GM18505 (cell line): ENCODE measurements at regions not wholly inside any gene's neighbourhood (a gene's known extent, or its start where the extent isn't known, plus 50 kb on each side); places are given as distances from the start of the nearest gene placed in this dataset.
"Not testable (repeated sequence)": the region's sequence is repeated elsewhere in the genome, so short reads cannot be mapped to it uniquely, and the experiment has no call there.

Experiments used
- ATAC-seq: cut with Tn5 transposase; IDR thresholded peaks from one replicate; pipeline ENCODE4 v1.9.1; 2021; ENCODE audit not compliant: unreplicated experiment
- POLR2A ChIP-seq: IDR thresholded peaks from 4 replicates; pipeline ENCODE4 v1.6.1; 2011; ENCODE audit warnings: borderline replicate concordance; ENCODE audit not compliant: insufficient read depth, insufficient read length; ENCODE audit errors: extremely low read depth

DNA sequence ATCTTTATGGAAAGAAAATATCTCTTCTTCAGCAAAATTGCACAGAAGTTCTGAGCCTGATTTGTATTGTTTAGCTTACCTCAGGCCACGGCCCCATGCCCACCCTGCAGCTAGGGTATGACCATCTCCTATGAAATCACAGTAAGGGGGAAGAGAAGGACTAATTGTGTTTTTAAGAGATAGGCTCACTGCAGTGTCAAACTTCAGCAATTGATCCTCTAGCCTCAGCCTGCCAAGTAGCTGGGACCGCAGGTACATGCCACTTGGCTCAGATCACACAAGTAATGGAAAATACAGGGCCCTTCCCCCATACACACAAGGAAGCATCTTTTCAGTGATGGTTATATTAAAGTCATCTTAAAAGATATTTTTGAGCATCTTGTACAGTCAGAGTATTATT lies 60.0 kb downstream of the DMAC1 start:
- TF ChIP-seq POLR2A, result no peak
- ATAC-seq, result no peak

DNA sequence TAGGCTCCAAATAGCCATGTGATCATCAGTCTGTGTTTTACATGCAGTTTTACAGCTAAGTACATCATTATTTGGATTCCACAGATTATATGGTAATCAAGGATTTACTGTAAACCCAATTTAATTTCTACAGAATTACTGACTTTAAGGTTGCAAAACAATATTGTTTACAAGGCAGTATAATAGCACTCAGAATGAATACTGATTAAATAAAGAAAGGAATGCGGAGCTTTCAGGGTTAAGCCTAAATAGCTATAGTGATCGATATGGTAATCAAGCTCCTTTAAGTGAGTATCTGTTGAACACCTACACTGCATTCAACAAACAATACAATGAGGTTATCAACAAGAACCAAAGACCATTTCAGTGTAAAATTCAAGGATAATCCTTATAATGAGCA lies 64.3 kb downstream of the DMAC1 start:
- no peak for ATAC-seq
- TF ChIP-seq POLR2A, result no peak

DNA sequence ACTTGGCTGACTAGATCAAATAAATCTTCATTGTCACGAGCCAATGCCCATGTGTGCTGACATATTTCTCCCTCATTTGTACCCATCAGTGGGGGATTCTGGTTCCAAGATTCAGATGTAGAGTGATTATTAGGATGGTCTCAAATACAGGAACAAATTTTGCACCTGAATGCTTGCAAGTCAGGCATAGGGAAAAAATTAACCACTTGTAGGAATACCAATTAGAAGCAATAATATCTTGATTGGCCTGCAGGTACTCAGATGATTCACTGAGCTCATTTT lies 69.5 kb downstream of the DMAC1 start:
- ATAC-seq, result no peak
- TF ChIP-seq POLR2A, result no peak

DNA sequence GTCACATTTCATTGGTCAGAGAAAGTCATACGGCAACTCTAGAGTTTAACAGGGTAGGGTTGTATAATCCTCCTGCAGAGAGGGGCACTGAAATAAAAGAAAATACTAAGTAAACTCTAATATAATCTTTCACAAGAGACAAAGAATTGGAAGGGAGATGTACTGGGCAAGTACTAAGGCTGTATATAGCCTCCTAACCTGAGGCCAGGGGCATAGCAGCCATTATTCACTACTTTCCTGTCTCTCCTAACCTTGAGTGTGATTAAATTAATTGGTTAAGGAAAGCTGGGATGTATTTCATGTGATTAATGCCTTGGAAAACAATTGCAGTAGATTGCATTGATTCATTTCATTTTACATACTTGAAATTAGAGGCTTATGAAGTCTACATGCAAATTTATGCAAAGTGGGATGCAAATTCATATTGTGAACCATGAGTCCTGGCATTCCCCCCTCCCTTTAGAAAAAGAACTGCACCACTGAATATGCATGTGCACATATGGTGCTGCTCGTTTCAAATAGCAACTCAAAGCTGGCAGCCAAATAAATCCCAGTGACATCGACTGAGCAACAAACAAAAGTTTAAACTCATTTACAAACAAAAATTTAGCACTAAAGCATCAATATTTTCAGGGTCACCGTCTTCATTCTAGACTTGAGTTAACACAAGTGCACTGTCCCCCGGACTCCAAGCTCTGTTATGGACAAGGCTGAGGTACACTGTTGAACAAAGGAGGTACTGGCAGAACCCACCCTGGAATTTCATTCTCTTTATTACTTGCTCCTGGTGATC lies 70.0 kb downstream of the DMAC1 start:
- no peak for ATAC-seq
- TF ChIP-seq POLR2A, result no peak

DNA sequence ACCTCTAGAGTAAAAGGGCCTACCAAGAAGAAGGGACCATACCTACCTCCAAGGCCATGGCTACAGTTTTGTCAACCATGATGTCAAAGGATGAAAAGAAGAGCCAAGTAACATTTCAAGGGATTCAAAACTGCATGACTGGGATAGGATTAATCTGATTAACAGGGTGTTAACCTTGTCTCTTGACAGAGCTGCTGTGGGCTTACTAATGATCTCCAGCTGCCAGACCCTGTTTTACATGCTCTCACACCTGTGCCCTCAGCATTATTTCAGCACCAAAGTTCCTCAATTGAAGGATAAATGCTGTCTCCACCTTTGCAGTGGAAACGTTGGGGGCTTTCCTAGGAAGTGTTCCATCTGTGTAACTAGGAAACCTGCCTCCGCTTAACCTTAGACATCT lies 78.3 kb downstream of the DMAC1 start:
- TF ChIP-seq POLR2A, result no peak
- no peak for ATAC-seq

DNA sequence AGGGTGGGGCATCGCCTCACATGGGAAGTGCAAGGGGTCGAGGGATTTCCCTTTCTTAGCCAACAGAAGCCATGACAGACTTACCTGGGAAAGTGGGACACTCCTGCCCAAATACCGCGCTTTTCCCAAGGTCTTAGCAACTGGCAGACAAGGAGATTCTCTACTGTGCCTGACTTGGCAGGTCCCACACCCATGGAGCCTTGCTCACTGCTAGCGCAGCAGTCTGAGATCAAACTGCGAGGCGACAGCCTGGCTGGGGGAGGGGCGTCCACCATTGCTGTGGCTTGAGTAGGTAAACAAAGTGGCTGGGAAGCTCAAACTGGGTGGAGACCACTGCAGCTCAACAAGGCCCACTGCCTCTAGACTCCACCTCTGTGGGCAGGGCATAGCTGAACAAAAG lies 86.5 kb downstream of the DMAC1 start:
- not testable (repeated sequence) for ATAC-seq

DNA sequence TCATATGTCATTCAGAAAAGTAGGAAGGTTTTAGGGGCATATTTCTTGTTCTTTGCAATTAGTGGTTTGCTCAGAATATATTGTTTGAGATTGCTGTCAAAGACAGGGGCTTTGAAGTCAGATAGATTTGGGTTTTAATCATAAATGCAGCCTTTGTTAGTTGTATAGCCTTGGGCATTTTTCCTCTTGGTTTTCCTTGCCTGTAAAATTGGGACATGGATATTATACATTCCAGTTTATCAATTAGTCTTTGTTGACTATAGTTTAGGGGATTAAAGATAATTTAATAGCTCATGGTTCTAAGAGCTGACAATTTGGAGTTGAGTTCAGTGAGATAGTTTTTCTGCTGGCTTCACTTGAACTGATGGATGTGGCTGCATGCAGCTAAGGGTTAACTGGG lies 88.9 kb downstream of the DMAC1 start:
- ATAC-seq, result no peak
- TF ChIP-seq POLR2A, result no peak

DNA sequence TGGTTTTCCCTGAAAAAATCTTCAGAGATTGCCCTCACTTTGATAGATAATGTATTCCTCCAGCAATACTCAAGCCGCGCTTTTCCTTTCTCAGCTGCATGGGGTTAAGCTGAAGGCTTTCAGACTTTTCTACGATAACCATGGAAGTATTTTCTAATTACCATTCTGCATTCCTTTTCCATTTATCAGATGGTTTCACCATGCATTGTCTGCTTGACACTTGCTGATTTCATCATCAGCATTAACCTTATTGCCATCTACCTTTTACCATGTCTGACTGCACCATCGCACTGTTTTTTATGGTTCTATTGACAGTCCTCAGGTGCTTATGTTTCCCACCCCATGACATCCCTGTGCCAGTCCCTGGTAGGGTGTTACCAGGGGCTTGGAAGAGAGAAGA lies 91.6 kb downstream of the DMAC1 start:
- no peak for TF ChIP-seq POLR2A
- no peak for ATAC-seq

DNA sequence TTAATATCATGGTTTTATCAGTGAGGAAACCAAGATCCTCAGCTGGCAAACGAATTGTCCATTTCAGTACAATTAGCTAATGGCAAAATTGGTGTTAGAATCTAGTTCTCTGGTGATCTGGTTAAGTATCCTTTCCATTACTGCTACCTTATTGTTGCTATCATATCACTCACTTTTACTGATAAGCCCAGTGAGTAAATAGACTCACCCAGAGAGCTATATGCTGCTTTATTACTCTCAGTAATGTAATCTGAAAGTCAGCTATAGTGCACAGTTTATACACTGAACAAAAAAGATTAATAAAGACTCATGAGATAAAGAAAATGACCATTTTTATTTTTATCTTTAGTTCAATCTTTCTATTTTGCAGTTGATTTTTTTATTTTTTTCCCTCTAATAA lies 95.0 kb downstream of the DMAC1 start:
- TF ChIP-seq POLR2A, result no peak
- no peak for ATAC-seq

DNA sequence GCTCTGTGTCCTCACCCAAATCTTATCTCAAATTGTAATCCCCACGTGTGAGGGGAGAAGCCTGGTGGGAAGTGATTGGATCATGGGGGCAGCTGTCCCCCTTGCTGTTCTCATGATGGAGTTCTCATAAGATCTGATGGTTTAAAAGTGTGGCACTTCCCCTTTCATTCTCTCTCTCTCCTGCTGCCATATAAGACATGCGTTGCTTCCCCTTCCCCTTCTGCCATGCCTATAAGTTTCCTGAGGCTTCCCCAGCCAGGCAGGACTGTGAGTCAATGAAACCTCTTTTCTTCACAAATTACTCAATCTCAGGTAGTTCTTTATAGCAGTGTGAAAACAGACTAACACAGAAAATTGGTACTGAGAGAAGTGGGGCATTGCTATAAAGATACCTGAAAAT lies 107.7 kb downstream of the DMAC1 start:
- no peak for ATAC-seq
- TF ChIP-seq POLR2A, result no peak

DNA sequence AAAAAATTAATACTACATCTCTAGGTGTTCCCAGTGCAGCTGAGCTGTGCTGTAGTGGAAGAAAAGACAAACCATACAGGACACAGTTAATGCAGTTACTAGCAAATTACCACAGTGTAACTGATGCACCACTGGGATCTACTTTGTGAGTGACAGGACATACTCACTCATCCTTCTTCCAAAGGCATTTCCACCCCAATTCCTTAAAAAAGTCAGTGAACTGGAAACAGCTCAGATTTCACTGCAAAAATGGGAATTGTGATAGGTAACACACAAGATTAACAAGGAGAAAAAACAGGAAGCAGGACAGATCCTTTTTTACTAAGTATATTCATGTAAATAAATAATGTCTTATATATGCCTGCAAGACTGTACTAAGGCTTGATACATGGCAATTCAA lies 109.6 kb downstream of the DMAC1 start:
- no peak for TF ChIP-seq POLR2A
- no peak for ATAC-seq

DNA sequence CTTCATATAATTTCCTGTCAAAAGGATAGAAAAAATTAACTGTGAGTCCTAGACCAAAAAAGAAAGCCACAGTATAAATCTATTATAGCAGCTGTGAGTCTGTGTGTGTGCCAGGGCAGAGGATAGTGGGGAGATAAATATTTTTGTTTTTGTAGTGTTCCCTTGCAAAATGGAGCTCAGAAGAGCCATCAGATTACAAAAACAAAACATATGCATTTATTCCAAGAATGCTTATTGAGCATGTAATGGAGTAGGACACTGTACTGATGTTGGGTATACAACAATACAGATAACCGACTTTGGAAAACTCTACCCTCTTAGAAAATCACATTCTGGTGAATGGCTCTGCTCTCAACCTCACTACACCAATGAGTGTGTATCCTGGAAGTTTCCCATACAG lies 111.0 kb downstream of the DMAC1 start:
- ATAC-seq, result no peak
- no peak for TF ChIP-seq POLR2A

DNA sequence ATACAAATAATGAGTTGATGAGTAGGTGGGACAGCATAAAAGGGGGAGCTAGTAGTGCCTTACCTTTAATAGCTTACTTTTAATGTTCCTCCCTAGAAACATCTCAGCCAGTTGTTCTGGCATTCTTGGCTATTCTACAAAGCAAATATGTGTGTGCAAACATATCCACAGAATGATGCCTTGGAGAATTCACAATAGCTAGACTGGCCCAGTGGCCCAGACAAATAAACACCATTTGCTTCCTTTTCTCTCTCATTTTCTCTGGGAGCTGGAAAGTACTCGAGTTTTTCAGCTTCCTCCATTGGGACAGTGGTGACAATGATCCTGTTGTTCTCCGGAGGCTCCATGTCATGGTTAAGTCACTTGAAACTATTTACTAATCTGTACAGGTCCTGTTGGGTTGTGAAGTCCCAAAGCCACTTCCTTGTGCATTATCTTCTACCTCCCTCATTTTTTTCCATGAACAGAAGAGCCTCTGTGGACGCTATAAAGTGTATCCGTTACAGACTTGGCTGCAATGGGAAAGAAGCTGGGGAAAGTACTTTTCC lies 122.9 kb downstream of the DMAC1 start:
- no peak for TF ChIP-seq POLR2A
- ATAC-seq, result no peak

DNA sequence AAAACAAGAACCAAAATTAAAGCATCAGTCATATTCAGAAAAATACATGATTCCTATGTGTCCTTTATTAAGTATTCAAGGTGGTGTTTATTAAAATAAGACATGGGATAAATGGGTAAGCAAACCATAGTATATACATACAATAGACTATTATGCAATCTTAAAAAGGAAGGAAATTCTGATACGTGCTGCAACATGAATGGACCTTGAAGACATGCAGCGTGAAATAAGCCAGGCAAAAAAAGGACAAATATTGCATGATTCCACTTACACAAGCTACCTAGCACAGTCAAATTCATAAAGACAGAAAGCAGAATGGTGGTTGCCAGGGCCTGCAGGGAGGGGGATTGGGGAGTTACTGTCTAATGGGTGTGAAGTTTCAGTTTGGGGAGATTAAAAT lies 127.7 kb downstream of the DMAC1 start:
- ATAC-seq, result no peak
- TF ChIP-seq POLR2A, result no peak

DNA sequence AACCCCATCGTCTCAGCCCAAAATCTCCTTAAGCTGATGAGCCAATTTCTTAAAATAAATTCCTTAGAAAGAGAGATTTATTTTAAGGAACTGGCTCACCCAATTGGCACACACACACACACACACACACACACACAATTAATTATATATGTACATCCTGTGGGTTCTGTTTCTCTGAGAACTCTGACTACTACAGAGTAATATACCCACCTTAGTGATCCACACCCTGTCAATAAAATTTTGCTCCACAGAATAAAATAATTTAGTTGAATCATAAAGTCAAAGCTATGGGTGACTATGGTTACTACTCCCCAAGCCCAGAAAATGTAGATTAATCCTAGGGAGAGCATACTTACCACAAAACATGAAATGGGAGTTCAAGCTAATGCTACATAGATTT lies 131.0 kb downstream of the DMAC1 start:
- no peak for ATAC-seq
- TF ChIP-seq POLR2A, result no peak
